SK-N-SH (cell line): ENCODE measurements at regions not wholly inside any gene's neighbourhood (a gene's known extent, or its start where the extent isn't known, plus 50 kb on each side); places are given as distances from the start of the nearest gene placed in this dataset.

Experiments
- CTCF ChIA-PET: fragments of 300-600, 350-600 bp; formaldehyde crosslinking; extraction: SDS; loops from one replicate; lab custom pipeline; 2021; lab: Yijun Ruan, JAX
- POLR2A ChIA-PET: fragments of 350-600 bp; sonication (Branson Sonifier 250); formaldehyde crosslinking; extraction: SDS; loops from one replicate; lab custom pipeline; 2020; ENCODE audit warnings: antibody characterized with exemption, inconsistent platforms; lab: Yijun Ruan, JAX
- DNase-seq: peaks from one replicate; pipeline ENCODE4 v3.0.0; 2012
- H2AFZ ChIP-seq: fragments of 200-600 bp; sonication (generic); 2 replicates; pipeline ENCODE4 v1.8.1; 2016; ENCODE audit warnings: antibody characterized with exemption, mild to moderate bottlenecking, low read depth
- H3F3A ChIP-seq: fragments of 200-600 bp; sonication (generic); replicated peaks from 2 replicates; pipeline ENCODE3; 2016; ENCODE audit warnings: antibody characterized with exemption, mild to moderate bottlenecking; ENCODE audit not compliant: insufficient read depth
- H3K27ac ChIP-seq, 2 experiments: fragments of 200-500 bp in 1 of 2; fragments of 200-600 bp in 1 of 2; sonication (Bioruptor generic) in 1 of 2; sonication (generic), shearing (Covaris generic) in 1 of 2; 2 replicates each; pipeline versions ENCODE4 v1.5.1 to v1.6.1; 2014 to 2016; ENCODE audit warnings: low read depth in 2 of 2, inconsistent platforms in 1 of 2, low read length in 1 of 2, mild to moderate bottlenecking in 1 of 2, mixed read lengths in 1 of 2
- H3K27me3 ChIP-seq: fragments of 200-600 bp; sonication (generic), shearing (Covaris generic); 2 replicates; pipeline ENCODE4 v1.6.1; 2016; ENCODE audit warnings: mixed run types; ENCODE audit not compliant: insufficient read depth
- H3K36me3 ChIP-seq, 2 experiments: fragments of 200-500 bp in 1 of 2; fragments of 200-600 bp in 1 of 2; sonication (Bioruptor generic) in 1 of 2; sonication (generic) in 1 of 2; replicated peaks in 1 of 2; 2 replicates each; pipeline versions ENCODE3 to v1.5.1; 2014 to 2016; ENCODE audit warnings: low read length in 1 of 2, mild to moderate bottlenecking in 1 of 2; ENCODE audit not compliant: insufficient read depth in 2 of 2, control insufficient read depth in 1 of 2
- H3K4me1 ChIP-seq, 2 experiments: fragments of 200-500 bp in 1 of 2; fragments of 200-600 bp in 1 of 2; sonication (Bioruptor generic) in 1 of 2; sonication (generic), shearing (Covaris generic) in 1 of 2; 2 replicates each; pipeline versions ENCODE4 v1.5.1 to v1.6.1; 2014 to 2016; ENCODE audit warnings: low read depth in 1 of 2, low read length in 1 of 2, mixed run types in 1 of 2; ENCODE audit not compliant: insufficient read depth in 2 of 2, control insufficient read depth in 1 of 2
- H3K4me2 ChIP-seq: fragments of 200-600 bp; sonication (generic), shearing (Covaris generic); 2 replicates; pipeline ENCODE4 v1.6.1; 2017; ENCODE audit warnings: mixed run types
- H3K4me3 ChIP-seq, 2 experiments: fragments of 200-500 bp in 1 of 2; fragments of 200-600 bp in 1 of 2; sonication (Bioruptor generic) in 1 of 2; sonication (generic), shearing (Covaris generic) in 1 of 2; 2 replicates each; pipeline versions ENCODE4 v1.5.1 to v1.8.1; 2014 to 2016; ENCODE audit warnings: low read depth in 2 of 2, inconsistent platforms in 1 of 2, low read length in 1 of 2, mild to moderate bottlenecking in 1 of 2, mixed read lengths in 1 of 2, moderate library complexity in 1 of 2
- H3K79me2 ChIP-seq: fragments of 200-600 bp; sonication (generic); 2 replicates; pipeline ENCODE4 v1.8.1; 2017; ENCODE audit warnings: mild to moderate bottlenecking; ENCODE audit not compliant: insufficient read depth
- H3K9ac ChIP-seq: fragments of 200-600 bp; sonication (generic); 2 replicates; pipeline ENCODE4 v1.6.1; 2017; ENCODE audit warnings: mixed run types
- H3K9me2 ChIP-seq: fragments of 200-600 bp; sonication (generic); 2 replicates; pipeline ENCODE4 v1.6.1; 2017; ENCODE audit warnings: mixed run types
- H3K9me3 ChIP-seq: fragments of 200-600 bp; sonication (generic); 2 replicates; pipeline ENCODE4 v1.6.1; 2017; ENCODE audit warnings: mixed run types, mild to moderate bottlenecking, moderate library complexity
- H4K20me1 ChIP-seq: fragments of 200-600 bp; sonication (generic); 2 replicates; pipeline ENCODE4 v1.6.1; 2017; ENCODE audit warnings: mild to moderate bottlenecking, mixed run types; ENCODE audit not compliant: insufficient read depth
- RAD21 ChIP-seq: IDR thresholded peaks from 2 replicates; pipeline ENCODE4 v1.6.1; 2012; ENCODE audit warnings: mild to moderate bottlenecking, low read length
- RFX5 ChIP-seq: IDR thresholded peaks from 2 replicates; pipeline ENCODE4 v1.6.1; 2012; ENCODE audit warnings: mild to moderate bottlenecking, improper control_type of control experiment, low read length
- RXRA ChIP-seq: IDR thresholded peaks from 2 replicates; pipeline ENCODE4 v1.4.0; 2012; ENCODE audit warnings: low read depth, mild to moderate bottlenecking, borderline replicate concordance
- SIN3A ChIP-seq: IDR thresholded peaks from 2 replicates; pipeline ENCODE4 v1.6.1; 2012; ENCODE audit warnings: low read depth, mild to moderate bottlenecking, low read length, moderate library complexity, borderline replicate concordance
- SMC3 ChIP-seq: IDR thresholded peaks from 2 replicates; pipeline ENCODE4 v1.6.1; 2012; ENCODE audit warnings: low read depth, low read length, improper control_type of control experiment
- TAF1 ChIP-seq: IDR thresholded peaks from 2 replicates; pipeline ENCODE4 v1.6.1; 2012; ENCODE audit warnings: low read depth, mild to moderate bottlenecking, low read length, moderate library complexity, borderline replicate concordance
- TEAD4 ChIP-seq: IDR thresholded peaks from 2 replicates; pipeline ENCODE4 v1.4.0; 2012; ENCODE audit warnings: mild to moderate bottlenecking, borderline replicate concordance; ENCODE audit not compliant: insufficient read depth
- WGBS: methylation state at CpG from one replicate; pipeline ENCODE4 v1.1.6; 2017; ENCODE audit warnings: low lambda C conversion rate; 5-methylcytosine and 5-hydroxymethylcytosine counted together
- small RNA-seq, 7 experiments: library from RNA; depleted of rRNA; stranded (forward); fragments of <200 nt; gene quantifications; one replicate each; pipeline ENCODE3, GENCODE V24; 2012

GRCh38 chr11:83336993-83337392 is 50.8 kb upstream of the CCDC90B start:
- 20% methylated on average over 1 of the region's 1 CpG for WGBS
- H3K4me1 ChIP-seq: peaks cover 0 to 3% of the 10 kb centered on the region in 2 experiments; a peak in 1 of 4 replicates
- POLR2A ChIA-PET: no interaction called here
- no peaks in the 10 kb centered on the region for H3K9me3 ChIP-seq
- H3K4me3 ChIP-seq: no peak overlapping the region
- H3K4me2 ChIP-seq: no peak overlapping the region
- no peaks in the 10 kb centered on the region for H3K79me2 ChIP-seq
- no peak for TF ChIP-seq RFX5
- TF ChIP-seq SMC3: no peak
- no peak for TF ChIP-seq RXRA
- no peak for TF ChIP-seq RAD21
- no peak for TF ChIP-seq TEAD4
- no peak for TF ChIP-seq TAF1
- TF ChIP-seq SIN3A: no peak
- H3F3A ChIP-seq: no peaks in the 10 kb centered on the region
- H3K27me3 ChIP-seq: no peaks in the 10 kb centered on the region
- H3K9ac ChIP-seq: no peak overlapping the region
- CTCF ChIA-PET: no interaction called here
- H4K20me1 ChIP-seq: no peaks in the 10 kb centered on the region
- H3K36me3 ChIP-seq: no peaks in the 10 kb centered on the region
- H3K9me2 ChIP-seq: no peaks in the 10 kb centered on the region
- no peak overlapping the region for H2AFZ ChIP-seq
- DNase-seq: no peak
- no peak overlapping the region for H3K27ac ChIP-seq

Small RNA genes in the stretch of these regions (small RNA-seq; reads per million reads assigned to genes)
- gene RF01974: 0 reads per million in 7 experiments
